H1 (cell line): ENCODE measurements at regions not wholly inside any gene's neighbourhood (a gene's known extent, or its start where the extent isn't known, plus 50 kb on each side); places are given as distances from the start of the nearest gene placed in this dataset.

ENCODE experiments used
- CTCF ChIP-seq, 3 experiments: IDR thresholded peaks; 1 replicate in 2 of 3; 2 replicates in 1 of 3; pipeline versions ENCODE4 v1.5.1 to v1.6.1; 2011; ENCODE audit warnings: low read length in 3 of 3, mild to moderate bottlenecking in 3 of 3, inconsistent platforms in 2 of 3, low read depth in 1 of 3, moderate library complexity in 1 of 3; ENCODE audit not compliant: insufficient read depth in 1 of 3; ENCODE audit errors: control extremely low read depth in 1 of 3
- EZH2 ChIP-seq: fragments of 200-600 bp; sonication (generic); IDR thresholded peaks from 2 replicates; pipeline ENCODE4 v1.7.1; 2012; ENCODE audit warnings: low read depth, mild to moderate bottlenecking, moderate library complexity, low read length, inconsistent platforms; ENCODE audit not compliant: severe bottlenecking
- KDM1A ChIP-seq: fragments of 200-600, 300-600 bp; sonication (generic); IDR thresholded peaks from 2 replicates; pipeline ENCODE4 v1.7.1; 2016; ENCODE audit warnings: mild to moderate bottlenecking, low read length, borderline replicate concordance
- POLR2AphosphoS5 ChIP-seq: IDR thresholded peaks from 2 replicates; pipeline ENCODE4 v1.6.1; 2011; ENCODE audit warnings: low read depth, low read length

GRCh38 chr12:91944637-91945036 lies 201.0 kb downstream of the BTG1 start:
- TF ChIP-seq CTCF (IDR thresholded peaks at IDR 0.05; ENCODE audit: control extremely low read depth in 1 of 3, insufficient read depth in 1 of 3, low read depth in 1 of 3, low read length in 3 of 3) (no peak), EZH2 (no peak), POLR2AphosphoS5 (no peak), KDM1A (no peak)
